Cardiac muscle cell (in vitro differentiated cells and primary cell): ENCODE measurements at regions not wholly inside any gene's neighbourhood (a gene's known extent, or its start where the extent isn't known, plus 50 kb on each side); places are given as distances from the start of the nearest gene placed in this dataset.

Experiments used
- DNase-seq, 2 donors: peaks; one replicate each; pipeline versions ENCODE4 v3.0.0 to v3.0.0-alpha.2; 2010 to 2017; ENCODE audit warnings: low read depth in 1 of 2, low spot score in 1 of 2
- H3K27ac ChIP-seq: fragments of 200-600 bp; sonication (generic); 2 replicates; pipeline ENCODE4 v1.5.1; 2016
- H3K27me3 ChIP-seq: fragments of 200-600 bp; sonication (generic); 2 replicates; pipeline ENCODE4 v1.6.0; 2016; ENCODE audit warnings: control low read depth
- H3K36me3 ChIP-seq: fragments of 200-600 bp; sonication (generic); 2 replicates; pipeline ENCODE4 v1.5.1; 2016; ENCODE audit warnings: control low read depth
- H3K4me1 ChIP-seq: fragments of 200-600 bp; sonication (generic); 2 replicates; pipeline ENCODE4 v1.8.1; 2017; ENCODE audit warnings: low read depth, mild to moderate bottlenecking, mixed run types
- H3K4me3 ChIP-seq: fragments of 200-600 bp; sonication (generic); 2 replicates; pipeline ENCODE4 v1.5.1; 2016; ENCODE audit warnings: mild to moderate bottlenecking
- H3K9me3 ChIP-seq: fragments of 200-600 bp; sonication (generic); 2 replicates; pipeline ENCODE4 v1.5.1; 2017; ENCODE audit warnings: low read depth, mild to moderate bottlenecking, control low read depth
- TF ChIP-seq, protein P1 (sequence below): IDR thresholded peaks from 2 replicates; pipeline ENCODE4 v1.5.1; 2012; ENCODE audit warnings: low read depth, mild to moderate bottlenecking, low read length

GRCh38 chr11:92698742-92699141 is 270.7 kb upstream of the MTNR1B start:
- Histone ChIP-seq H3K9me3 (no peaks in the 10 kb centered on the region), H3K4me1 (peaks cover 9% of the 10 kb centered on the region), H3K27ac (no peak overlapping the region), H3K4me3 (no peak overlapping the region), H3K27me3 (no peaks in the 10 kb centered on the region), H3K36me3 (no peaks in the 10 kb centered on the region)
- no peak for DNase-seq
- TF ChIP-seq, protein P1, sequence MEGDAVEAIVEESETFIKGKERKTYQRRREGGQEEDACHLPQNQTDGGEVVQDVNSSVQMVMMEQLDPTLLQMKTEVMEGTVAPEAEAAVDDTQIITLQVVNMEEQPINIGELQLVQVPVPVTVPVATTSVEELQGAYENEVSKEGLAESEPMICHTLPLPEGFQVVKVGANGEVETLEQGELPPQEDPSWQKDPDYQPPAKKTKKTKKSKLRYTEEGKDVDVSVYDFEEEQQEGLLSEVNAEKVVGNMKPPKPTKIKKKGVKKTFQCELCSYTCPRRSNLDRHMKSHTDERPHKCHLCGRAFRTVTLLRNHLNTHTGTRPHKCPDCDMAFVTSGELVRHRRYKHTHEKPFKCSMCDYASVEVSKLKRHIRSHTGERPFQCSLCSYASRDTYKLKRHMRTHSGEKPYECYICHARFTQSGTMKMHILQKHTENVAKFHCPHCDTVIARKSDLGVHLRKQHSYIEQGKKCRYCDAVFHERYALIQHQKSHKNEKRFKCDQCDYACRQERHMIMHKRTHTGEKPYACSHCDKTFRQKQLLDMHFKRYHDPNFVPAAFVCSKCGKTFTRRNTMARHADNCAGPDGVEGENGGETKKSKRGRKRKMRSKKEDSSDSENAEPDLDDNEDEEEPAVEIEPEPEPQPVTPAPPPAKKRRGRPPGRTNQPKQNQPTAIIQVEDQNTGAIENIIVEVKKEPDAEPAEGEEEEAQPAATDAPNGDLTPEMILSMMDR = no peak

DNA sequence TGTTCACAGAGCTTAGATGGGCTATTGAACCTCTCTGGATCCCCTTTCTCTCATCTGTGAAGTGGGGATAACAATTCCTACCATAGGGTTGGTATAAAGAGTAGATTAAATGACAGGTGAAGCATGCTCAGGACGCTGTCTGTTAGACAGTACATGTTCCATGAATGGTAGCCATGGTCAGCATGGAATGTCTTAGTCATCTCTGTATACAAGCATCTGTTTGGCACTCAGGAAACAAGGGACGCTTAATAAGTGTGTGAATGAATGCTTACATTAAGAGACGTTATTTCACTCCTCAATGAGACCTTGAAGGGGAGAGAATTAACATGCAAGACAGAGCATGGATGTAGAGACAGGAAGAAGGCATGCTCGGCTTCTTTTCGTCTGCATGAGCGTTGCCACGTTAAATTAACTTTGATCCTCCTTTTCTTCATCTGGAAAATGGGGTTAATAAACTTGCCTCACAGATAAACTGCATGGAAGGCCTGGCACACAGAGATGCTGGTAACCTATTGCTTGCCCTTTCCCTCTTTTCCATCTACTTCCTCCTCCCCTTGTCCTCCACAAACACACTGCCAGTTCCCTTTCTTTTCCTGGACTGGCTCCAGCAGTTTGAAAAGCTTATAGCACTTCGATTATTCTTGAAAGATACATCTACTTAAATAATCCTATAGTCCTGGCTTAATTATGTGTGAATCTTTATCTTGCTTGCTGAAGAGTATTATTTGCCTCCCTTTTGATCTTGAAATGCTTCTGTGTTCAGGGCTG is 267.2 kb upstream of the MTNR1B start:
- Histone ChIP-seq H3K36me3 (no peaks in the 10 kb centered on the region), H3K27ac (no peak overlapping the region), H3K27me3 (no peaks in the 10 kb centered on the region), H3K4me1 (peaks cover 9% of the 10 kb centered on the region), H3K4me3 (no peak overlapping the region), H3K9me3 (no peaks in the 10 kb centered on the region)
- TF ChIP-seq, protein P1 = no peak
- no peak for DNase-seq

- Histone ChIP-seq H3K4me3 (no peak overlapping the region), H3K9me3 (no peaks in the 10 kb centered on the region), H3K27ac (no peak overlapping the region), H3K27me3 (no peaks in the 10 kb centered on the region), H3K36me3 (no peaks in the 10 kb centered on the region), H3K4me1 (peaks cover 12% of the 10 kb centered on the region)
- DNase-seq = peak in 1 of 2 donors; percentile 23
- TF ChIP-seq, protein P1 = no peak
Observed at GRCh38 chr11:92702805-92703448, 266.5 kb upstream of the MTNR1B start.

GRCh38 chr11:92703449-92703830 is 266.0 kb upstream of the MTNR1B start:
- DNase-seq = peak in 1 of 2 donors; percentile 25
- TF ChIP-seq, protein P1 = no peak
- H3K9me3 ChIP-seq = no peaks in the 10 kb centered on the region
- no peak overlapping the region for H3K27ac ChIP-seq
- H3K36me3 ChIP-seq = no peaks in the 10 kb centered on the region
- peaks cover 15% of the 10 kb centered on the region for H3K4me1 ChIP-seq
- no peaks in the 10 kb centered on the region for H3K27me3 ChIP-seq
- no peak overlapping the region for H3K4me3 ChIP-seq

DNA sequence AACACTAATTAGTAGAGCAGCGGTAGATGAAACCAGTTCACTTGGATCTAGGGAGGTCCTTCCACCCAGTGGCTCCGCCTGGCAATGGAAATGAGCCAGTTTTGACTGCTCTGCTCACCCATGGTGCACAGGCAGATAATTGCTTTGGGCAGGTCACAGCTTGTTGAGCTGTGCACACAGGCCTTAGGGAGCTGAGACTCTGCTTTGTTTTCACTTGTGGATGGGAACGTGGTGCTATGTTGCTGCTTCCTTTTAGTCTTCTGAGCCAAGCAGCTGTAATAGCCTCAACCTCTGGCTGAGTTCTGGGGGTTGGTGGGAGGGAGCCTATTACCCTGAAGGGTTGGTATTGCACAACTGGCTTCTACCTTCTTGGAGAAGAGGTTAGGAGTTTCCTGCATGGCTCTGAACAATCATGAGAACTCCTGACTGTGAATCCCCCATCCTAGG is 262.3 kb upstream of the MTNR1B start:
- Histone ChIP-seq H3K4me1 (peaks cover 20% of the 10 kb centered on the region), H3K27ac (no peak overlapping the region), H3K27me3 (no peaks in the 10 kb centered on the region), H3K9me3 (no peaks in the 10 kb centered on the region), H3K36me3 (no peaks in the 10 kb centered on the region), H3K4me3 (no peak overlapping the region)
- peak in 1 of 2 donors; percentile 6 for DNase-seq
- TF ChIP-seq, protein P1 = no peak
